GM19438 (cell line): ENCODE measurements at regions not wholly inside any gene's neighbourhood (a gene's known extent, or its start where the extent isn't known, plus 50 kb on each side); places are given as distances from the start of the nearest gene placed in this dataset.

Experiments
- ATAC-seq: cut with Tn5 transposase; IDR thresholded peaks from one replicate; pipeline ENCODE4 v1.9.1; 2021; ENCODE audit warnings: low read depth; ENCODE audit not compliant: unreplicated experiment

- ATAC-seq = no peak
Measured at GRCh38 chr4:130393231-130393630, 1297.3 kb downstream of the C4orf33 start.

- ATAC-seq = no peak
Measured at GRCh38 chr4:130393642-130394041, 1297.7 kb downstream of the C4orf33 start.

- no peak for ATAC-seq
Measured at GRCh38 chr4:130395871-130396270, 1299.9 kb downstream of the C4orf33 start.

- no peak for ATAC-seq
Measured at GRCh38 chr4:130403221-130403620, 1307.3 kb downstream of the C4orf33 start.

GRCh38 chr4:130416228-130416627, 1320.3 kb downstream of the C4orf33 start:
- ATAC-seq = no peak

GRCh38 chr4:130419211-130419975, 1323.4 kb downstream of the C4orf33 start:
- no peak for ATAC-seq

- ATAC-seq = no peak
Measured at GRCh38 chr4:130422261-130422660, 1326.3 kb downstream of the C4orf33 start.

GRCh38 chr4:130424211-130424610, 1328.3 kb downstream of the C4orf33 start:
- ATAC-seq = no peak

GRCh38 chr4:130432289-130432688, 1336.3 kb downstream of the C4orf33 start:
- ATAC-seq = no peak

GRCh38 chr4:130449741-130450140, 1353.8 kb downstream of the C4orf33 start:
- no peak for ATAC-seq

GRCh38 chr4:130468340-130468739, 1372.4 kb downstream of the C4orf33 start:
- no peak for ATAC-seq

- no peak for ATAC-seq
Measured at GRCh38 chr4:130478406-130478805, 1382.5 kb downstream of the C4orf33 start.

GRCh38 chr4:130479020-130479419, 1383.1 kb downstream of the C4orf33 start:
- no peak for ATAC-seq

GRCh38 chr4:130479674-130480073, 1383.7 kb downstream of the C4orf33 start:
- ATAC-seq = no peak

- no peak for ATAC-seq
Measured at GRCh38 chr4:130484826-130485225, 1388.9 kb downstream of the C4orf33 start.

- ATAC-seq = no peak
Measured at GRCh38 chr4:130485371-130485770, 1389.4 kb downstream of the C4orf33 start.

- ATAC-seq = no peak
Measured at GRCh38 chr4:130486186-130486585, 1390.2 kb downstream of the C4orf33 start.

GRCh38 chr4:130486841-130487240, 1390.9 kb downstream of the C4orf33 start:
- ATAC-seq = no peak

GRCh38 chr4:130510661-130511060, 1414.7 kb downstream of the C4orf33 start:
- ATAC-seq = no peak

GRCh38 chr4:130511776-130512175, 1415.8 kb downstream of the C4orf33 start:
- no peak for ATAC-seq

GRCh38 chr4:130524057-130524456, 1428.1 kb downstream of the C4orf33 start:
- no peak for ATAC-seq

GRCh38 chr4:130530505-130530904, 1434.6 kb downstream of the C4orf33 start:
- no peak for ATAC-seq

- ATAC-seq = no peak
Measured at GRCh38 chr4:130534651-130535050, 1438.7 kb downstream of the C4orf33 start.
